Chondrocyte (in vitro differentiated cells): ENCODE measurements at regions not wholly inside any gene's neighbourhood (a gene's known extent, or its start where the extent isn't known, plus 50 kb on each side); places are given as distances from the start of the nearest gene placed in this dataset.

Source experiments
- DNase-seq: peaks from one replicate; pipeline ENCODE4 v3.0.0; 2021; ENCODE audit warnings: mixed read lengths, low spot score
- H3K27ac Mint-ChIP-seq: one replicate; pipeline ENCODE4 v1.8.0; 2021; ENCODE audit warnings: mild to moderate bottlenecking, moderate library complexity, mixed read lengths; ENCODE audit not compliant: unreplicated experiment
- H3K27me3 Mint-ChIP-seq: 2 replicates; pipeline ENCODE4 v1.8.0; 2021; ENCODE audit warnings: low read depth, mixed read lengths
- H3K36me3 Mint-ChIP-seq: 2 replicates; pipeline ENCODE4 v1.8.0; 2021; ENCODE audit warnings: low read depth, mixed read lengths
- H3K4me1 Mint-ChIP-seq: 2 replicates; pipeline ENCODE4 v1.8.0; 2021; ENCODE audit warnings: low read depth, mild to moderate bottlenecking, mixed read lengths
- H3K4me3 Mint-ChIP-seq: one replicate; pipeline ENCODE4 v1.8.0; 2021; ENCODE audit warnings: mild to moderate bottlenecking, moderate library complexity, mixed read lengths; ENCODE audit not compliant: unreplicated experiment
- H3K9me3 Mint-ChIP-seq: 2 replicates; pipeline ENCODE4 v1.8.0; 2021; ENCODE audit warnings: low read depth, mixed read lengths
- TF ChIP-seq, protein P1 (sequence below): fragments of 200-600 bp; sonication (generic); IDR thresholded peaks from 2 replicates; pipeline ENCODE4 v1.5.0; 2021; ENCODE audit warnings: antibody characterized with exemption, mild to moderate bottlenecking, moderate library complexity

DNA sequence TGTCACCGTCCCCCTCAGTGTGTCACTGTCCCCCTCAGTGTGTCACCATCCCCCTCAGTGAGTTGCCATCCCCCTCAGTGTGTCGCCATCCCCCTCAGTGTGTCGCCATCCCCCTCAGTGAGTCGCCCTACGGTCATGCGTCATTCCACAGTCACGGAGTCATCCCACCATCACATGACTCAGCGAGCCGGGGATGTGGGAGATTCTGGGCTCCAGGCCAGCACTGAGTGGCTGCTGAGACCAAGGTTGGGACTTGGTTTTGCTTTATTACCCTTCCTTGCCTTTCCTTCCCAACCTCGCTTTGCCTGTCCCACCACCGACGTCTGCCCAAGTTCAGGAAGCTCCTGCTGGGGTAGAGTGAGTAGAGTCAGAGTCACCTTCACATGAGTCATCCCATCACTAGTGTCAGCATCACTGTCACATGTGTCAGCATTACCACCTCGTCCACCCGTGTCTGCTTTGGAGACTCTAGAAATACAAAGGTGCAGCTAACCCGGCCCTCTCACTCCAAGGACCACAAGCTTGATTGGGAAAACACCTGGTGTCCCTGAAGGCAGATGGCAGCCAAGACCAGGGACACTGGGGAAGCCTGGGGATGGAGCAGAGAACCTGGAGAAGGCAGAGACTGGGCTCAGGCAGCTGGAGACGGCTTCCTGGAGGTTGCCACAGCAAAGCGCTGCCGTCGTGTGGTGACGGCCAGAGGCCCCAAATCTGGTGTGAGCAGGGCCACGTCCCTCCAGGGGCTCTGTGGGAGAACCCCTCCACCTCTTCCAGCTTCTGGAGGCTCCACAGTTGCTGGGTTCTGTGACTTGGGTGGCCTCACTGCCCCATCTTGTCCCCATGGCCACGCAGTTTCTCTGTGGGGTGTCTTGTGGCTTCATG lies 485.2 kb upstream of the SALL3 start:
- Mint-ChIP-seq H3K27ac (peak overlapping the region; percentile 66), H3K4me3 (no peak overlapping the region), H3K27me3 (no peaks in the 10 kb centered on the region), H3K36me3 (no peaks in the 10 kb centered on the region), H3K9me3 (peaks cover 25% of the 10 kb centered on the region), H3K4me1 (no peaks in the 10 kb centered on the region)
- DNase-seq = no peak
- TF ChIP-seq, protein P1, sequence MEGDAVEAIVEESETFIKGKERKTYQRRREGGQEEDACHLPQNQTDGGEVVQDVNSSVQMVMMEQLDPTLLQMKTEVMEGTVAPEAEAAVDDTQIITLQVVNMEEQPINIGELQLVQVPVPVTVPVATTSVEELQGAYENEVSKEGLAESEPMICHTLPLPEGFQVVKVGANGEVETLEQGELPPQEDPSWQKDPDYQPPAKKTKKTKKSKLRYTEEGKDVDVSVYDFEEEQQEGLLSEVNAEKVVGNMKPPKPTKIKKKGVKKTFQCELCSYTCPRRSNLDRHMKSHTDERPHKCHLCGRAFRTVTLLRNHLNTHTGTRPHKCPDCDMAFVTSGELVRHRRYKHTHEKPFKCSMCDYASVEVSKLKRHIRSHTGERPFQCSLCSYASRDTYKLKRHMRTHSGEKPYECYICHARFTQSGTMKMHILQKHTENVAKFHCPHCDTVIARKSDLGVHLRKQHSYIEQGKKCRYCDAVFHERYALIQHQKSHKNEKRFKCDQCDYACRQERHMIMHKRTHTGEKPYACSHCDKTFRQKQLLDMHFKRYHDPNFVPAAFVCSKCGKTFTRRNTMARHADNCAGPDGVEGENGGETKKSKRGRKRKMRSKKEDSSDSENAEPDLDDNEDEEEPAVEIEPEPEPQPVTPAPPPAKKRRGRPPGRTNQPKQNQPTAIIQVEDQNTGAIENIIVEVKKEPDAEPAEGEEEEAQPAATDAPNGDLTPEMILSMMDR = no peak

GRCh38 chr18:78495550-78495949 lies 484.1 kb upstream of the SALL3 start:
- H3K9me3 Mint-ChIP-seq = peaks cover 21% of the 10 kb centered on the region
- H3K27me3 Mint-ChIP-seq = no peaks in the 10 kb centered on the region
- H3K27ac Mint-ChIP-seq = no peak overlapping the region
- H3K4me1 Mint-ChIP-seq = no peaks in the 10 kb centered on the region
- no peaks in the 10 kb centered on the region for H3K36me3 Mint-ChIP-seq
- TF ChIP-seq, protein P1 = no peak
- no peak overlapping the region for H3K4me3 Mint-ChIP-seq
- DNase-seq = no peak

DNA sequence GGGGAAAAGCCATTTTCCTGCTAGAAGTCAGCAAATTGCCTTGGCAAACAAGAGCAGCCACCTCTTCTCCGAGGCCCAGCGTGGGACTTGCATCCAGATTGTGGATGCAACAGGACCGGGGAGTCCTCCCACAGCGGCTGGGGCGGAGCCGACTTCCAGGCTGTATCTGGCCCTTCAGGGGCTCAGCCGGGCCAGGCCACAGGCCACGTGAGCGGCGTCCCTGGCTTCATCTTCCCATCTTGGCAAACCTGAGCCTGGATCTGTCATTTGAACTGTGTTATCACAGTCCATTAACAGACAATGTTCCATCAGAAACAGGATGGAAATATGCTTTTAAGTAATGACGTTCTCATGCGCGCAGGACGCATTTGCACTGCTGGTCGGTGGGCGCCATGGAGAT lies 483.5 kb upstream of the SALL3 start:
- no peak overlapping the region for H3K27ac Mint-ChIP-seq
- DNase-seq = no peak
- H3K27me3 Mint-ChIP-seq = no peaks in the 10 kb centered on the region
- H3K36me3 Mint-ChIP-seq = no peaks in the 10 kb centered on the region
- no peaks in the 10 kb centered on the region for H3K4me1 Mint-ChIP-seq
- TF ChIP-seq, protein P1 = no peak
- peaks cover 17% of the 10 kb centered on the region for H3K9me3 Mint-ChIP-seq
- H3K4me3 Mint-ChIP-seq = no peak overlapping the region

- Mint-ChIP-seq H3K27ac (no peak overlapping the region), H3K36me3 (no peaks in the 10 kb centered on the region), H3K4me3 (no peak overlapping the region), H3K4me1 (no peaks in the 10 kb centered on the region), H3K9me3 (peaks cover 11% of the 10 kb centered on the region), H3K27me3 (no peaks in the 10 kb centered on the region)
- TF ChIP-seq, protein P1 = no peak
- no peak for DNase-seq
These were observed 482.0 kb upstream of the SALL3 start for GRCh38 chr18:78497641-78498040.

GRCh38 chr18:78499586-78499985 lies 480.0 kb upstream of the SALL3 start:
- Mint-ChIP-seq H3K4me3 (no peak overlapping the region), H3K27ac (no peak overlapping the region), H3K4me1 (no peaks in the 10 kb centered on the region), H3K27me3 (no peaks in the 10 kb centered on the region), H3K36me3 (no peaks in the 10 kb centered on the region), H3K9me3 (peaks cover 9% of the 10 kb centered on the region)
- TF ChIP-seq, protein P1 = no peak
- DNase-seq = no peak
